ENCODE measurements at regions not wholly inside any gene's neighbourhood (a gene's known extent, or its start where the extent isn't known, plus 50 kb on each side); places are given as distances from the start of the nearest gene placed in this dataset.

GRCh38 chr4:38495446-38495845 lies 168.6 kb upstream of the KLF3 start:
- H3K36me3 ChIP-seq (ENCODE audit: control insufficient read depth, insufficient read depth, low read length), result no peaks in the 10 kb centered on the region
- no peak overlapping the region for H3K4me3 ChIP-seq (ENCODE audit: low read depth, low read length)
- H3K9ac ChIP-seq (ENCODE audit: low read length), result no peak overlapping the region
- H3K27me3 ChIP-seq (ENCODE audit: control insufficient read depth, insufficient read depth, low read length), result no peaks in the 10 kb centered on the region
- no peaks in the 10 kb centered on the region for H3K9me3 ChIP-seq (ENCODE audit: control insufficient read depth, insufficient read depth, low read depth, low read length)
- H3K4me1 ChIP-seq (ENCODE audit: control insufficient read depth, insufficient read depth, low read length), result peaks cover under 1% of the 10 kb centered on the region; the same call in 1 of the 2 replicates
- no peak overlapping the region for H3K27ac ChIP-seq (ENCODE audit: low read depth, low read length)

- Histone ChIP-seq H3K27ac (ENCODE audit: low read depth, low read length) (no peak overlapping the region), H3K27me3 (ENCODE audit: control insufficient read depth, insufficient read depth, low read length) (no peaks in the 10 kb centered on the region), H3K36me3 (ENCODE audit: control insufficient read depth, insufficient read depth, low read length) (no peaks in the 10 kb centered on the region), H3K4me3 (ENCODE audit: low read depth, low read length) (no peak overlapping the region), H3K4me1 (ENCODE audit: control insufficient read depth, insufficient read depth, low read length) (no peaks in the 10 kb centered on the region), H3K9ac (ENCODE audit: low read length) (no peak overlapping the region), H3K9me3 (ENCODE audit: control insufficient read depth, insufficient read depth, low read depth, low read length) (no peaks in the 10 kb centered on the region)
Measured at GRCh38 chr4:38497121-38497520, 166.9 kb upstream of the KLF3 start.

GRCh38 chr4:38499101-38499500 lies 164.9 kb upstream of the KLF3 start:
- Histone ChIP-seq H3K9me3 (ENCODE audit: control insufficient read depth, insufficient read depth, low read depth, low read length) (no peaks in the 10 kb centered on the region), H3K9ac (ENCODE audit: low read length) (no peak overlapping the region), H3K27me3 (ENCODE audit: control insufficient read depth, insufficient read depth, low read length) (no peaks in the 10 kb centered on the region), H3K27ac (ENCODE audit: low read depth, low read length) (no peak overlapping the region), H3K4me3 (ENCODE audit: low read depth, low read length) (no peak overlapping the region), H3K36me3 (ENCODE audit: control insufficient read depth, insufficient read depth, low read length) (no peaks in the 10 kb centered on the region), H3K4me1 (ENCODE audit: control insufficient read depth, insufficient read depth, low read length) (no peaks in the 10 kb centered on the region)

DNA sequence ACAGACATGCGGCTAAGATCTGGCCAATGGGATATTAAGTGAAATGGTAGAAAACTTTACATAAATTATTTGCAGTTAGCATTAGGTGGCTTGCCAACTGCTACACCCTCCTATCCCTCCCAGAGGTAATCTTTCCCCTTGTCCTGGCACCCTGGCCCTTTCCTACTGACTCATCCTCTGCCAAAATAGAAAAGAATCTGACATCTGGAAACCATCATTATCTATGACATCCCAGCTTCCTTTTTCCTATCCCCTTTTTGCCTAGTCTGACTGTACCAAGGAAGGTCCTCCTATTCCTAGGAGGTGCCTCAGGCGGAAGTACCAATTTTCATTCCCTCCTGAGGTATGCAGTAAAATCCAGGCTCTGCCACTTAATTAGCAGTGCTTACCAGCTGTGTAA lies 163.6 kb upstream of the KLF3 start:
- Histone ChIP-seq H3K4me3 (ENCODE audit: low read depth, low read length) (no peak overlapping the region), H3K27me3 (ENCODE audit: control insufficient read depth, insufficient read depth, low read length) (no peaks in the 10 kb centered on the region), H3K36me3 (ENCODE audit: control insufficient read depth, insufficient read depth, low read length) (no peaks in the 10 kb centered on the region), H3K9ac (ENCODE audit: low read length) (no peak overlapping the region), H3K9me3 (ENCODE audit: control insufficient read depth, insufficient read depth, low read depth, low read length) (no peaks in the 10 kb centered on the region), H3K4me1 (ENCODE audit: control insufficient read depth, insufficient read depth, low read length) (no peaks in the 10 kb centered on the region), H3K27ac (ENCODE audit: low read depth, low read length) (no peak overlapping the region)

DNA sequence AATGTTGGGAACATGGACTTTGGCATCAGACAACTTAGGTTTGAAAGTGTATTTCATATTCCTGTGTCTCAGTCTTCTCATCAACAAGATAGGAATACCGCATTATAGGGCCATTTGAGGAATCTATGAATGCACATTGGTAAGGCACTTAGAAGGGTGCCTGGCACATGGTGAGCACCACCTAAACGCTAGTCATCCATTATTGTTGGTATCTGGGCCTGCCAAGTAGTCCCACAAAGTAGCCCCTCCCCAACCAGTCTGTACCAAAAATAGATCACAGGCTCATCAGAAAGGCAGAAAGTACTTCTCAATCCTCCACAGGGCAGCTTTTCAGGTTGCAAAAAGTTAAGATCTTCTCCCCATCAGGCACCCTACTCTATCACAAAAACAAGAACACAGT lies 162.3 kb upstream of the KLF3 start:
- Histone ChIP-seq H3K9me3 (ENCODE audit: control insufficient read depth, insufficient read depth, low read depth, low read length) (no peaks in the 10 kb centered on the region), H3K4me1 (ENCODE audit: control insufficient read depth, insufficient read depth, low read length) (no peaks in the 10 kb centered on the region), H3K36me3 (ENCODE audit: control insufficient read depth, insufficient read depth, low read length) (no peaks in the 10 kb centered on the region), H3K4me3 (ENCODE audit: low read depth, low read length) (no peak overlapping the region), H3K9ac (ENCODE audit: low read length) (no peak overlapping the region), H3K27ac (ENCODE audit: low read depth, low read length) (no peak overlapping the region), H3K27me3 (ENCODE audit: control insufficient read depth, insufficient read depth, low read length) (no peaks in the 10 kb centered on the region)

GRCh38 chr4:38503689-38504395 lies 160.2 kb upstream of the KLF3 start:
- H3K27ac ChIP-seq (ENCODE audit: low read depth, low read length), result no peak overlapping the region
- H3K27me3 ChIP-seq (ENCODE audit: control insufficient read depth, insufficient read depth, low read length), result no peaks in the 10 kb centered on the region
- no peaks in the 10 kb centered on the region for H3K9me3 ChIP-seq (ENCODE audit: control insufficient read depth, insufficient read depth, low read depth, low read length)
- no peaks in the 10 kb centered on the region for H3K4me1 ChIP-seq (ENCODE audit: control insufficient read depth, insufficient read depth, low read length)
- no peak overlapping the region for H3K4me3 ChIP-seq (ENCODE audit: low read depth, low read length)
- H3K36me3 ChIP-seq (ENCODE audit: control insufficient read depth, insufficient read depth, low read length), result no peaks in the 10 kb centered on the region
- H3K9ac ChIP-seq (ENCODE audit: low read length), result no peak overlapping the region

- Histone ChIP-seq H3K27ac (ENCODE audit: low read depth, low read length) (no peak overlapping the region), H3K9me3 (ENCODE audit: control insufficient read depth, insufficient read depth, low read depth, low read length) (no peaks in the 10 kb centered on the region), H3K9ac (ENCODE audit: low read length) (no peak overlapping the region), H3K4me1 (ENCODE audit: control insufficient read depth, insufficient read depth, low read length) (no peaks in the 10 kb centered on the region), H3K36me3 (ENCODE audit: control insufficient read depth, insufficient read depth, low read length) (no peaks in the 10 kb centered on the region), H3K27me3 (ENCODE audit: control insufficient read depth, insufficient read depth, low read length) (no peaks in the 10 kb centered on the region), H3K4me3 (ENCODE audit: low read depth, low read length) (no peak overlapping the region)
Measured at GRCh38 chr4:38504396-38504715, 159.6 kb upstream of the KLF3 start.

- Histone ChIP-seq H3K9ac (ENCODE audit: low read length) (no peak overlapping the region), H3K9me3 (ENCODE audit: control insufficient read depth, insufficient read depth, low read depth, low read length) (no peaks in the 10 kb centered on the region), H3K4me1 (ENCODE audit: control insufficient read depth, insufficient read depth, low read length) (peaks cover 10% of the 10 kb centered on the region), H3K36me3 (ENCODE audit: control insufficient read depth, insufficient read depth, low read length) (no peaks in the 10 kb centered on the region), H3K27ac (ENCODE audit: low read depth, low read length) (no peak overlapping the region), H3K4me3 (ENCODE audit: low read depth, low read length) (no peak overlapping the region), H3K27me3 (ENCODE audit: control insufficient read depth, insufficient read depth, low read length) (no peaks in the 10 kb centered on the region)
Measured at GRCh38 chr4:38509551-38509950, 154.4 kb upstream of the KLF3 start.

- H3K9me3 ChIP-seq (ENCODE audit: control insufficient read depth, insufficient read depth, low read depth, low read length), result no peaks in the 10 kb centered on the region
- H3K27me3 ChIP-seq (ENCODE audit: control insufficient read depth, insufficient read depth, low read length), result no peaks in the 10 kb centered on the region
- H3K4me1 ChIP-seq (ENCODE audit: control insufficient read depth, insufficient read depth, low read length), result peaks cover 10% of the 10 kb centered on the region
- no peak overlapping the region for H3K4me3 ChIP-seq (ENCODE audit: low read depth, low read length)
- H3K9ac ChIP-seq (ENCODE audit: low read length), result no peak overlapping the region
- H3K36me3 ChIP-seq (ENCODE audit: control insufficient read depth, insufficient read depth, low read length), result no peaks in the 10 kb centered on the region
- no peak overlapping the region for H3K27ac ChIP-seq (ENCODE audit: low read depth, low read length)
Measured at GRCh38 chr4:38510201-38510600, 153.8 kb upstream of the KLF3 start.

GRCh38 chr4:38511702-38512101 lies 152.3 kb upstream of the KLF3 start:
- Histone ChIP-seq H3K9me3 (ENCODE audit: control insufficient read depth, insufficient read depth, low read depth, low read length) (no peaks in the 10 kb centered on the region), H3K27ac (ENCODE audit: low read depth, low read length) (no peak overlapping the region), H3K9ac (ENCODE audit: low read length) (no peak overlapping the region), H3K36me3 (ENCODE audit: control insufficient read depth, insufficient read depth, low read length) (no peaks in the 10 kb centered on the region), H3K4me3 (ENCODE audit: low read depth, low read length) (no peak overlapping the region), H3K4me1 (ENCODE audit: control insufficient read depth, insufficient read depth, low read length) (peaks cover 10% of the 10 kb centered on the region), H3K27me3 (ENCODE audit: control insufficient read depth, insufficient read depth, low read length) (no peaks in the 10 kb centered on the region)

GRCh38 chr4:38512840-38513239 lies 151.2 kb upstream of the KLF3 start:
- H3K27ac ChIP-seq (ENCODE audit: low read depth, low read length), result no peak overlapping the region
- H3K9me3 ChIP-seq (ENCODE audit: control insufficient read depth, insufficient read depth, low read depth, low read length), result no peaks in the 10 kb centered on the region
- no peak overlapping the region for H3K9ac ChIP-seq (ENCODE audit: low read length)
- no peak overlapping the region for H3K4me3 ChIP-seq (ENCODE audit: low read depth, low read length)
- no peaks in the 10 kb centered on the region for H3K36me3 ChIP-seq (ENCODE audit: control insufficient read depth, insufficient read depth, low read length)
- H3K27me3 ChIP-seq (ENCODE audit: control insufficient read depth, insufficient read depth, low read length), result no peaks in the 10 kb centered on the region
- peaks cover 10% of the 10 kb centered on the region for H3K4me1 ChIP-seq (ENCODE audit: control insufficient read depth, insufficient read depth, low read length)

Measured in HUES6 (cell line).